IMR-90 (cell line): ENCODE measurements at regions not wholly inside any gene's neighbourhood (a gene's known extent, or its start where the extent isn't known, plus 50 kb on each side); places are given as distances from the start of the nearest gene placed in this dataset.

ENCODE experiments used
- ATAC-seq: fragments of 200-7000 bp; cut with Tn5 transposase; 2 replicates; pipeline ENCODE4 v1.9.1; 2020; ENCODE audit warnings: low read depth, mild to moderate bottlenecking, moderate library complexity
- BruUV-seq: library from RNA; stranded (reverse); fragments of 400-500 nt; replicated peaks from 2 replicates; lab custom pipeline; 2021; lab: Mats Ljungman, UMichigan
- CTCF ChIA-PET: fragments of 300-600 bp; formaldehyde crosslinking; extraction: SDS; loops from one replicate; lab custom pipeline; 2021; ENCODE audit warnings: antibody characterized with exemption; lab: Yijun Ruan, JAX
- POLR2A ChIA-PET: fragments of 300-600 bp; sonication (Branson Sonifier 250); formaldehyde crosslinking; loops from one replicate; lab custom pipeline; 2022; ENCODE audit warnings: antibody characterized with exemption; ENCODE audit not compliant: unreplicated experiment; lab: Charles Lee
- DNase-seq: peaks from one replicate; pipeline ENCODE4 v3.0.0; 2013
- H2AFZ ChIP-seq: replicated peaks from 2 replicates; pipeline ENCODE3; 2013; ENCODE audit warnings: low read length, mild to moderate bottlenecking; ENCODE audit not compliant: poor library complexity
- H2AK5ac ChIP-seq: 2 replicates; pipeline ENCODE4 v1.6.1; 2013; ENCODE audit warnings: low read depth, low read length, inconsistent platforms
- H2AK9ac ChIP-seq: replicated peaks from 2 replicates; pipeline ENCODE3; 2013; ENCODE audit warnings: mild to moderate bottlenecking, low read depth, low read length, moderate library complexity; ENCODE audit not compliant: poor library complexity
- H2BK120ac ChIP-seq: 2 replicates; pipeline ENCODE4 v1.6.1; 2013; ENCODE audit warnings: low read depth, low read length, inconsistent platforms
- H2BK15ac ChIP-seq: 3 replicates; pipeline ENCODE4 v1.6.1; 2013; ENCODE audit warnings: low read depth, low read length, inconsistent platforms
- H2BK20ac ChIP-seq: 2 replicates; pipeline ENCODE4 v1.6.1; 2013; ENCODE audit warnings: low read depth, mild to moderate bottlenecking, inconsistent platforms, low read length, moderate library complexity
- H2BK5ac ChIP-seq: 2 replicates; pipeline ENCODE4 v1.6.1; 2013; ENCODE audit warnings: mild to moderate bottlenecking, low read depth, low read length, inconsistent platforms; ENCODE audit not compliant: poor library complexity, severe bottlenecking
- H3K14ac ChIP-seq: replicated peaks from 2 replicates; pipeline ENCODE4 v1.6.1; 2013; ENCODE audit warnings: low read depth, low read length, inconsistent platforms
- H3K18ac ChIP-seq: 2 replicates; pipeline ENCODE4 v1.6.1; 2013; ENCODE audit warnings: low read depth, low read length, control low read depth
- H3K23ac ChIP-seq: 2 replicates; pipeline ENCODE4 v1.6.1; 2013; ENCODE audit warnings: low read depth, low read length, inconsistent platforms
- H3K27ac ChIP-seq: 2 replicates; pipeline ENCODE4 v1.5.1; 2013; ENCODE audit warnings: mild to moderate bottlenecking, control low read depth, low read length; ENCODE audit not compliant: insufficient read depth
- H3K27me3 ChIP-seq: 2 replicates; pipeline ENCODE4 v1.6.1; 2013; ENCODE audit warnings: low read length; ENCODE audit not compliant: control insufficient read depth, insufficient read depth
- H3K36me3 ChIP-seq: 2 replicates; pipeline ENCODE4 v1.6.1; 2013; ENCODE audit warnings: low read length, mixed read lengths; ENCODE audit not compliant: control insufficient read depth, insufficient read depth
- H3K4ac ChIP-seq: 2 replicates; pipeline ENCODE4 v1.6.1; 2013; ENCODE audit warnings: low read depth, low read length, inconsistent platforms
- H3K4me1 ChIP-seq: 2 replicates; pipeline ENCODE4 v1.6.1; 2013; ENCODE audit warnings: low read length, mixed read lengths; ENCODE audit not compliant: control insufficient read depth, insufficient read depth
- H3K4me2 ChIP-seq: 2 replicates; pipeline ENCODE4 v1.6.1; 2013; ENCODE audit warnings: low read depth, mild to moderate bottlenecking, control low read depth, low read length, moderate library complexity
- H3K4me3 ChIP-seq: 2 replicates; pipeline ENCODE4 v1.5.1; 2013; ENCODE audit warnings: low read depth, mild to moderate bottlenecking, control low read depth, low read length, moderate library complexity; ENCODE audit not compliant: insufficient read depth
- H3K56ac ChIP-seq: 2 replicates; pipeline ENCODE4 v1.6.1; 2013; ENCODE audit warnings: low read length, inconsistent platforms; ENCODE audit not compliant: insufficient read depth; ENCODE audit errors: extremely low read depth
- H3K79me1 ChIP-seq, 2 experiments: 2 replicates each; pipeline ENCODE4 v1.6.1; 2013; ENCODE audit warnings: low read length in 2 of 2, inconsistent platforms in 1 of 2, low read depth in 1 of 2
- H3K9ac ChIP-seq: 2 replicates; pipeline ENCODE4 v1.6.1; 2013; ENCODE audit warnings: low read depth, low read length, control low read depth
- H3K9me1 ChIP-seq: 2 replicates; pipeline ENCODE4 v1.6.1; 2013; ENCODE audit warnings: low read length, inconsistent platforms; ENCODE audit not compliant: insufficient read depth
- H3K9me3 ChIP-seq: 2 replicates; pipeline ENCODE4 v1.6.1; 2013; ENCODE audit warnings: low read length; ENCODE audit not compliant: control insufficient read depth, insufficient read depth
- H4K20me1 ChIP-seq: 2 replicates; pipeline ENCODE4 v1.6.1; 2013; ENCODE audit warnings: low read length, inconsistent platforms; ENCODE audit not compliant: insufficient read depth
- H4K5ac ChIP-seq: 2 replicates; pipeline ENCODE4 v1.6.1; 2013; ENCODE audit warnings: mild to moderate bottlenecking, low read depth, low read length, control low read depth
- H4K8ac ChIP-seq, 2 experiments: 2 replicates each; pipeline ENCODE4 v1.6.1; 2013; ENCODE audit warnings: low read depth in 2 of 2, low read length in 2 of 2, control low read depth in 1 of 2, inconsistent platforms in 1 of 2
- H4K91ac ChIP-seq: 2 replicates; pipeline ENCODE4 v1.6.1; 2013; ENCODE audit warnings: low read depth, low read length, inconsistent platforms; ENCODE audit not compliant: insufficient read depth
- BHLHE40 ChIP-seq: fragments of 150-350 bp; IDR thresholded peaks from 2 replicates; pipeline ENCODE4 v1.6.1; 2016; ENCODE audit warnings: mild to moderate bottlenecking, low read depth, low read length
- CEBPB ChIP-seq: IDR thresholded peaks from 2 replicates; pipeline ENCODE4 v1.6.1; 2012; ENCODE audit warnings: low read depth, low read length, improper control_type of control experiment
- CHD1 ChIP-seq: IDR thresholded peaks from 2 replicates; pipeline ENCODE4 v1.6.1; 2012; ENCODE audit warnings: low read depth, low read length, improper control_type of control experiment
- CTCF ChIP-seq: conservative IDR thresholded peaks from 2 replicates; pipeline ENCODE4 v1.5.1; 2012; ENCODE audit warnings: mild to moderate bottlenecking, low read depth, low read length, improper control_type of control experiment
- ELK1 ChIP-seq: fragments of 150-350 bp; IDR thresholded peaks from 2 replicates; pipeline ENCODE4 v1.6.1; 2016; ENCODE audit warnings: low read depth, mild to moderate bottlenecking, low read length, moderate library complexity, borderline replicate concordance
- MAFK ChIP-seq: IDR thresholded peaks from 2 replicates; pipeline ENCODE4 v1.6.1; 2012; ENCODE audit warnings: low read depth, low read length, improper control_type of control experiment
- MAZ ChIP-seq: IDR thresholded peaks from 2 replicates; pipeline ENCODE4 v1.6.1; 2012; ENCODE audit warnings: low read depth, mild to moderate bottlenecking, low read length, improper control_type of control experiment, moderate library complexity, borderline replicate concordance
- MXI1 ChIP-seq: IDR thresholded peaks from 2 replicates; pipeline ENCODE4 v1.6.1; 2012; ENCODE audit warnings: low read depth, mild to moderate bottlenecking, low read length, moderate library complexity, borderline replicate concordance
- NFE2L2 ChIP-seq: fragments of 150-350 bp; IDR thresholded peaks from 2 replicates; pipeline ENCODE4 v1.6.1; 2016; ENCODE audit warnings: low read depth, mild to moderate bottlenecking, low read length
- RCOR1 ChIP-seq: IDR thresholded peaks from 2 replicates; pipeline ENCODE4 v1.6.1; 2012; ENCODE audit warnings: mild to moderate bottlenecking, low read length, improper control_type of control experiment; ENCODE audit not compliant: insufficient replicate concordance
- RFX5 ChIP-seq: IDR thresholded peaks from 2 replicates; pipeline ENCODE4 v1.8.0; 2012; ENCODE audit warnings: low read depth, mild to moderate bottlenecking, low read length, moderate library complexity
- SMC3 ChIP-seq: fragments of 150-350 bp; IDR thresholded peaks from 2 replicates; pipeline ENCODE4 v1.6.1; 2016; ENCODE audit warnings: low read depth, mild to moderate bottlenecking, antibody characterized with exemption, low read length, moderate library complexity
- WGBS, 2 experiments: methylation state at CpG; one replicate each; pipeline versions ENCODE4 v1.1.5 to v1.1.7; 2013; ENCODE audit warnings: missing lambda C conversion rate in 2 of 2; ENCODE audit not compliant: insufficient read length in 1 of 2; ENCODE audit errors: extremely low coverage in 2 of 2; 5-methylcytosine and 5-hydroxymethylcytosine counted together
- dilution Hi-C: fragments of 300-500 bp; cut with HindIII; formaldehyde crosslinking; loops from one replicate; pipeline ENCODE4 v1.14.3; 2018; ENCODE audit warnings: low sequenced_read_pairs; ENCODE audit not compliant: unreplicated experiment
- in situ Hi-C: fragments of 300-500 bp; cut with MboI; formaldehyde crosslinking; loops from 3 replicates; pipeline ENCODE4 v1.14.3; 2019; ENCODE audit warnings: low sequenced_read_pairs, inconsistent platforms, mixed read lengths
- intact Hi-C: fragments of 100-400 bp; cut with micrococcal nuclease; formaldehyde crosslinking; loops from 2 replicates; pipeline ENCODE4 v1.10.0; 2022

GRCh38 chr19:31064491-31064890 lies 284.7 kb downstream of the TSHZ3 start:
- no peak overlapping the region for H4K91ac ChIP-seq
- DNase-seq (no peak), ATAC-seq (no peak)
- no peak overlapping the region for H3K4me2 ChIP-seq
- H3K79me1 ChIP-seq, result no peaks in the 10 kb centered on the region
- H3K14ac ChIP-seq, result no peak overlapping the region
- H2BK20ac ChIP-seq, result no peak overlapping the region
- ChIA-PET CTCF (interaction anchor here (1.3 kb wide), 1 partner anchor 10 kb away, joined by 4 read pairs; no protein-coding TSS in a partner anchor), POLR2A (no interaction called here)
- no peak overlapping the region for H3K56ac ChIP-seq
- no peak overlapping the region; the same call in 1 of the 2 replicates for H2BK120ac ChIP-seq
- no peaks in the 10 kb centered on the region for H3K9me3 ChIP-seq
- 100% methylated on average over 1 of the region's 9 CpGs; no CpG with 5 or more reads in 1 of the 2 experiments for WGBS, 2 experiments
- no peak overlapping the region for H3K4ac ChIP-seq
- no peak overlapping the region for H4K5ac ChIP-seq
- no peak overlapping the region for H2AK5ac ChIP-seq
- dilution Hi-C loops, result no loop called here
- no peak overlapping the region for H3K27ac ChIP-seq
- no peak overlapping the region for H2BK5ac ChIP-seq
- H4K8ac ChIP-seq, result no peak overlapping the region
- no peak overlapping the region for H3K23ac ChIP-seq
- TF ChIP-seq ELK1 (no peak), MAZ (no peak), SMC3 (no peak), CEBPB (no peak), CHD1 (no peak), BHLHE40 (no peak), MAFK (no peak), CTCF (no peak), RFX5 (no peak), NFE2L2 (no peak), RCOR1 (no peak), MXI1 (no peak)
- H3K4me3 ChIP-seq, result no peak overlapping the region
- no peak overlapping the region for H2AK9ac ChIP-seq
- H3K27me3 ChIP-seq, result peaks cover 4% of the 10 kb centered on the region; the same call in 1 of the 2 replicates
- in situ Hi-C loops, result loop anchor here (25.0 kb wide), 1 partner anchor 1173 kb away; no protein-coding TSS in a partner anchor
- no peak overlapping the region for H2AFZ ChIP-seq
- H3K9ac ChIP-seq, result no peak overlapping the region
- intact Hi-C loops, result no loop called here
- H3K36me3 ChIP-seq, result no peaks in the 10 kb centered on the region
- H3K4me1 ChIP-seq, result peaks cover 3% of the 10 kb centered on the region; the same call in 1 of the 2 replicates
- no peak overlapping the region for H2BK15ac ChIP-seq
- H3K18ac ChIP-seq, result no peak overlapping the region
- no TSS peak for BruUV-seq
- no peaks in the 10 kb centered on the region for H3K9me1 ChIP-seq
- no peaks in the 10 kb centered on the region for H4K20me1 ChIP-seq
